ENCODE measurements at regions not wholly inside any gene's neighbourhood (a gene's known extent, or its start where the extent isn't known, plus 50 kb on each side); places are given as distances from the start of the nearest gene placed in this dataset.

DNA sequence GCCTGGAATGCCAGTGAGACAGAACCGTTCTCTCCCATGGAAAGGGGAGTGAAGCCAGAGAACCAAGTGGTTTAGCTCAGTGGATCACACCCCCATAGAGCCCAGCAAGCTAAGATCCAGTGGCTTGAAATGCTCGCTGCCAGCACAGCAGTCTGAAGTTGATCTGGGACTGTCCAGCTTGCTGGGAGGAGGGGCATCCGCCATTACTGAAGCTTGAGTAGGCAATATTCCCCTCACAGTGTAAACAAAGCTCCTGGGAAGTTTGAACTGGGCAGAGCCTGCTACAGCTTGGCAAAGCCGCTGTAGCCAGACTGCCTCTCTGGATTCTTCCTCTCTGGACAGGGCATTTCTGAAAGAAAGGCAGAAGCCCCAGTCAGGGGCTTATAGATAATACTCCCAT lies 374.3 kb upstream of the DCN start:
- TF ChIP-seq, protein P1, sequence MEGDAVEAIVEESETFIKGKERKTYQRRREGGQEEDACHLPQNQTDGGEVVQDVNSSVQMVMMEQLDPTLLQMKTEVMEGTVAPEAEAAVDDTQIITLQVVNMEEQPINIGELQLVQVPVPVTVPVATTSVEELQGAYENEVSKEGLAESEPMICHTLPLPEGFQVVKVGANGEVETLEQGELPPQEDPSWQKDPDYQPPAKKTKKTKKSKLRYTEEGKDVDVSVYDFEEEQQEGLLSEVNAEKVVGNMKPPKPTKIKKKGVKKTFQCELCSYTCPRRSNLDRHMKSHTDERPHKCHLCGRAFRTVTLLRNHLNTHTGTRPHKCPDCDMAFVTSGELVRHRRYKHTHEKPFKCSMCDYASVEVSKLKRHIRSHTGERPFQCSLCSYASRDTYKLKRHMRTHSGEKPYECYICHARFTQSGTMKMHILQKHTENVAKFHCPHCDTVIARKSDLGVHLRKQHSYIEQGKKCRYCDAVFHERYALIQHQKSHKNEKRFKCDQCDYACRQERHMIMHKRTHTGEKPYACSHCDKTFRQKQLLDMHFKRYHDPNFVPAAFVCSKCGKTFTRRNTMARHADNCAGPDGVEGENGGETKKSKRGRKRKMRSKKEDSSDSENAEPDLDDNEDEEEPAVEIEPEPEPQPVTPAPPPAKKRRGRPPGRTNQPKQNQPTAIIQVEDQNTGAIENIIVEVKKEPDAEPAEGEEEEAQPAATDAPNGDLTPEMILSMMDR (IDR thresholded peaks at IDR 0.05; ENCODE audit: insufficient read depth, low read length): no peak
- TF ChIP-seq POLR2AphosphoS5 (IDR thresholded peaks at IDR 0.05; ENCODE audit: low read depth): no peak
